Spleen (tissue), 11 donors: ENCODE measurements at regions not wholly inside any gene's neighbourhood (a gene's known extent, or its start where the extent isn't known, plus 50 kb on each side); places are given as distances from the start of the nearest gene placed in this dataset.

Experiments used
- DNase-seq: peaks from one replicate; pipeline ENCODE4 v3.0.0-alpha.2; 2020
- H3K27ac ChIP-seq, 8 donors: fragments of 200-600 bp; sonication (generic) in 7 of 8; 1 replicate in 4 of 8; 2 replicates in 4 of 8; pipeline versions ENCODE4 v1.5.0 to v1.8.0; 2016 to 2021; ENCODE audit warnings: inconsistent platforms in 4 of 8, mild to moderate bottlenecking in 4 of 8, moderate library complexity in 1 of 8
- H3K27me3 ChIP-seq, 7 donors: fragments of 200-600 bp; sonication (generic) in 6 of 7; replicated peaks in 1 of 7; 1 replicate in 4 of 7; 2 replicates in 3 of 7; pipeline versions ENCODE4 v1.5.0 to v1.8.0; 2016 to 2021; ENCODE audit warnings: inconsistent platforms in 3 of 7, mild to moderate bottlenecking in 1 of 7
- H3K36me3 ChIP-seq, 6 donors: fragments of 200-600 bp; sonication (generic) in 5 of 6; 1 replicate in 4 of 6; 2 replicates in 2 of 6; pipeline versions ENCODE4 v1.5.0 to v1.8.0; 2016 to 2021; ENCODE audit warnings: inconsistent platforms in 2 of 6
- H3K4me1 ChIP-seq, 6 donors: fragments of 200-600 bp; sonication (generic) in 5 of 6; 1 replicate in 3 of 6; 2 replicates in 3 of 6; pipeline versions ENCODE4 v1.5.0 to v1.8.0; 2016 to 2021; ENCODE audit warnings: inconsistent platforms in 3 of 6
- H3K4me3 ChIP-seq, 8 donors: fragments of 200-600 bp; sonication (generic) in 7 of 8; 1 replicate in 4 of 8; 2 replicates in 4 of 8; pipeline versions ENCODE4 v1.5.0 to v1.8.0; 2016 to 2021; ENCODE audit warnings: inconsistent platforms in 4 of 8, mild to moderate bottlenecking in 4 of 8, moderate library complexity in 2 of 8
- H3K9me3 ChIP-seq, 8 donors: fragments of 200-600 bp; sonication (generic) in 7 of 8; 1 replicate in 4 of 8; 2 replicates in 4 of 8; pipeline versions ENCODE4 v1.5.0 to v1.8.0; 2016 to 2021; ENCODE audit warnings: inconsistent platforms in 4 of 8
- POLR2A ChIP-seq, 3 donors: fragments of 450-650 bp; IDR thresholded peaks; one replicate each; pipeline ENCODE4 v1.5.1; 2017; ENCODE audit warnings: antibody characterized with exemption in 3 of 3, mild to moderate bottlenecking in 1 of 3
- POLR2AphosphoS5 ChIP-seq, 3 donors: sonication (generic); formaldehyde crosslinking; IDR thresholded peaks; one replicate each; pipeline ENCODE4 v1.5.1; 2017; ENCODE audit warnings: antibody characterized with exemption in 3 of 3
- WGBS, 5 donors: extraction: QIAGEN DNeasy Blood & Tissue Kit in 3 of 5; methylation state at CpG; one replicate each; pipeline versions ENCODE4 v1.1.5 to v1.1.7; 2013 to 2018; 5-methylcytosine and 5-hydroxymethylcytosine counted together
- intact Hi-C: fragments of 100-400 bp; cut with DNase I; formaldehyde crosslinking; loops from one replicate; pipeline ENCODE4 v1.15.0; 2023; ENCODE audit warnings: low total_unique reads
- TF ChIP-seq, protein P1 (sequence below), 11 experiments: fragments of 200-600 bp in 7 of 11; fragments of 450-650 bp in 4 of 11; sonication (generic) in 4 of 11; IDR thresholded peaks in 8 of 11; conservative IDR thresholded peaks in 3 of 11; 1 replicate in 7 of 11; 2 replicates in 4 of 11; pipeline versions ENCODE4 v1.4.0 to v1.8.0; 2016 to 2021; ENCODE audit warnings: antibody characterized with exemption in 11 of 11, inconsistent platforms in 4 of 11, mild to moderate bottlenecking in 1 of 11
- donor health status: healthy with polysubstance abuse.
- donor health status: DM: no; HTN: no; CAD: no; lungs with moderate emphysema.
- donor health status: DM: no; HTN: no; CAD: no.
- donor health status: Bipolar disorder and iron deficiency.
- donor health status: healthy.
- donor health status: DM: no; HTN: no; CAD: no.
- donor health status: DM: yes; HTN: yes; CAD: no.

DNA sequence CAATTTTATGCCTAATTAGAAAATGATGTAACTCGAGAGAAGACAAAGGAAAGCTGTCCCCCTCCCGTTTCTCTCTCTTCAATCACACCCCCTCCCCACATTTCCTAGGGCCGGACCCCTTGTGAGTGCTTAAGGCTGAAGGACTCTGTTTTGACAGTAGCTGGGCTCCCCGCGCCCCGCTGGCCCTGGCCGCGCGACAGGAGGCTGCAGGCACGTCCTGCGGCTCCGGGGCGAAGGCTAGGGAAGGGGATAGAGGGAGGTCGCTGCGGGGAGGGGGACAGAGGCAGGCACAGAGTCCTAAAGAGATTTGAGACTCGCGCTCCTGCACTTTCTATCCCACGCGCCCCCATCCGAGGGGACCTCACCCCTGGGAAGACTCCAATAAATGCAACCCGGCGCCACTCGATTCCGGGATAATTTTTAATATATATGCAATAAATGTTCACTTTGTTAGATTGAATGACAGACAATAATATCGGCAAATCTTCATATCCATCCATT is 56.2 kb upstream of the TMEM33 start:
- H3K27me3 ChIP-seq, result peaks cover 3 to 99% (median 76%) of the 10 kb centered on the region in 7 donors
- peaks cover 14 to 52% (median 30%) of the 10 kb centered on the region in 6 donors for H3K4me1 ChIP-seq
- no peak overlapping the region for H3K27ac ChIP-seq
- intact Hi-C loops, result loop anchor here (10.0 kb wide), 1 partner anchor 614 kb away; no protein-coding TSS in a partner anchor
- DNase-seq, result peak; percentile 76
- H3K4me3 ChIP-seq, result no peak overlapping the region
- H3K9me3 ChIP-seq, result no peaks in the 10 kb centered on the region
- no peaks in the 10 kb centered on the region for H3K36me3 ChIP-seq
- TF ChIP-seq POLR2A (IDR thresholded peaks at IDR 0.05) (no peak), POLR2AphosphoS5 (IDR thresholded peaks at IDR 0.05) (no peak)
- TF ChIP-seq, protein P1, sequence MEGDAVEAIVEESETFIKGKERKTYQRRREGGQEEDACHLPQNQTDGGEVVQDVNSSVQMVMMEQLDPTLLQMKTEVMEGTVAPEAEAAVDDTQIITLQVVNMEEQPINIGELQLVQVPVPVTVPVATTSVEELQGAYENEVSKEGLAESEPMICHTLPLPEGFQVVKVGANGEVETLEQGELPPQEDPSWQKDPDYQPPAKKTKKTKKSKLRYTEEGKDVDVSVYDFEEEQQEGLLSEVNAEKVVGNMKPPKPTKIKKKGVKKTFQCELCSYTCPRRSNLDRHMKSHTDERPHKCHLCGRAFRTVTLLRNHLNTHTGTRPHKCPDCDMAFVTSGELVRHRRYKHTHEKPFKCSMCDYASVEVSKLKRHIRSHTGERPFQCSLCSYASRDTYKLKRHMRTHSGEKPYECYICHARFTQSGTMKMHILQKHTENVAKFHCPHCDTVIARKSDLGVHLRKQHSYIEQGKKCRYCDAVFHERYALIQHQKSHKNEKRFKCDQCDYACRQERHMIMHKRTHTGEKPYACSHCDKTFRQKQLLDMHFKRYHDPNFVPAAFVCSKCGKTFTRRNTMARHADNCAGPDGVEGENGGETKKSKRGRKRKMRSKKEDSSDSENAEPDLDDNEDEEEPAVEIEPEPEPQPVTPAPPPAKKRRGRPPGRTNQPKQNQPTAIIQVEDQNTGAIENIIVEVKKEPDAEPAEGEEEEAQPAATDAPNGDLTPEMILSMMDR (IDR thresholded peaks at IDR 0.05 in 8 of 11, conservative IDR thresholded peaks at IDR 0.05 in 3 of 11), result no peak
- 7 to 22% (median 14%) methylated on average over 22 to 25 of the region's 25 CpGs for WGBS, 5 donors

DNA sequence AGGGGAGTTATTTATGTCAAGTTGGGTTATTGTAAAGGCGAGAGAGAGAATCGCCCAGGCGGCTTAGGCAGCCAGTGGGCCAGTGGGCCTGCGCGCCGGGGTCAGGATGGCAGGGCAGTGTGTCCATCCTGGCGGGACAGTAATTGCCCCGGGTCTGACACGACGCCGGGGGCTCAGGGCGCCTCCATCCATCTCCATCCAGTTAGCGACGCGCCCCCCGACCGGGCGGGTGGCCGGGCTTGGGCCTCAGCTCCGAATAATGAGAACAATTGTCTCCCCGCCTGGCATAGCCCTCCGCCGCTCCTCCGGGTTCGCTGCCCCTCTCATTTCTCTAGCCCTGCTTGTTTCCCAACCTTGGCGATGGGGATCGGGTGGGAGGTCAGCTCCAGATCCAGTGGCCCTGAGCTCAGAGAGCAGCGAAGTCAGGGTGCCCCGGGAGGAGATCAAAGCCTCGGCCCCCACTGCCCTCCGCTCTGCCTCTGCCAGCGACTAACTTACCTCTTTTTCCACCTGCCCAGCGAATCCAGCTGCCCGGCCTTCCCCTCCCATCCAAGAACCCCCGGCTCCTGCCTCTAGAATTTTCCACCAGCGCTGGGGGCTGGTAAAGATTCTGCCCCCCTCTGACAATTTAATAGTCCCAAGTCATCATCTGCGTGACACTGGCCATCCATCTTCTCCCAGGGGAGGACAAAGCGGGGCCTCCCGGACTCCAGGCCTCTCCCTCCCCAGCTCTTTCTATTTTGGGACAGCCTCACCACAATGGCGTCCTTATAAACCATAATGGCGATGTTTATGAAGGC is 56.9 kb upstream of the TMEM33 start:
- H3K9me3 ChIP-seq, result no peaks in the 10 kb centered on the region
- TF ChIP-seq, protein P1 (IDR thresholded peaks at IDR 0.05 in 8 of 11, conservative IDR thresholded peaks at IDR 0.05 in 3 of 11), result no peak
- TF ChIP-seq POLR2AphosphoS5 (IDR thresholded peaks at IDR 0.05) (no peak), POLR2A (IDR thresholded peaks at IDR 0.05) (no peak)
- DNase-seq, result peak; percentile 62
- H3K4me3 ChIP-seq, result no peak overlapping the region
- 14 to 35% (median 21%) methylated on average over 31 to 41 of the region's 41 CpGs for WGBS, 5 donors
- H3K4me1 ChIP-seq, result peaks cover 14 to 54% (median 30%) of the 10 kb centered on the region in 6 donors
- no peaks in the 10 kb centered on the region for H3K36me3 ChIP-seq
- peaks cover 3 to 100% (median 83%) of the 10 kb centered on the region in 7 donors for H3K27me3 ChIP-seq
- H3K27ac ChIP-seq, result no peak overlapping the region
- intact Hi-C loops, result loop anchor here (10.0 kb wide), 1 partner anchor 614 kb away; no protein-coding TSS in a partner anchor

DNA sequence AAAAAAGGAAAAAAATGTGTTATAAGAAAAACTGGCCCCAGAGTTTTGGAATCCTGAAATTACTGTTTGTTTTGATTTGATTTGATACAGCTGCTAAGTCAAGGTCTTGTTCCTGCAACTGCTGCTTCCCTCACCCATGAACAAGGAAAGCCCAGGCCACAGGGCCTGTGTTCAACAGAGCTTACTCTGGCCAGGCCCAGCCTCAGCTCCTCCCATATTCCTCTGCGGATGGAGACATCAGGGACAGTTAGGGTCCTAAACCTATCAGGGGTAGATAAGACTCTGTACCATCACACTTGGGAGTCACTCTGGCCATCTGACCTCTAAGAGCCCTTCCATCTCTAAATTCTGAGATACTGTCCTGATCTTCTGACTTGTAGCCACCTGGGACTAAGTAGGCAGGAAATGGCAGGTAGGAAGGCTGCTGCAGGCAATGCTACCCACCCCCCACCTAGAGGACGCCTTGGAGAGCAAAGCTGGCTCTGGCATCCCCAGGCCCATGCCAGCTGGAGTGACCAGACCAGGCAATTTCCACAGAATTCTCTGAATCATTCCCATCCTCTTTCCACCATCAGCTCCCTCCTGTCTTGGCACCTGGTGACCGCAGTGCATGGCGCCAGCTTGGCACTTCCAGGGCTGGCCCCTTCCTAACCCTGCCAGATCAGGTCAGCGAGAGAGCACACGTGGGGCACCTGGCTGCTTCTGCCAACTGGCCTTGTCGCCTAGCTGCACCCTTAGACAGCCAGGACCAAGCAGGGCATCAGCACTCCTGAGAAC is 58.0 kb upstream of the TMEM33 start:
- Histone ChIP-seq H3K4me3 (no peak overlapping the region), H3K4me1 (peaks cover 9 to 46% (median 23%) of the 10 kb centered on the region in 6 donors), H3K9me3 (no peaks in the 10 kb centered on the region), H3K27me3 (peaks cover 2 to 100% (median 91%) of the 10 kb centered on the region in 7 donors), H3K36me3 (no peaks in the 10 kb centered on the region), H3K27ac (no peak overlapping the region)
- TF ChIP-seq POLR2A (IDR thresholded peaks at IDR 0.05), result no peak
- no peak for TF ChIP-seq POLR2AphosphoS5 (IDR thresholded peaks at IDR 0.05)
- TF ChIP-seq, protein P1 (IDR thresholded peaks at IDR 0.05 in 8 of 11, conservative IDR thresholded peaks at IDR 0.05 in 3 of 11), result no peak
- WGBS, 5 donors, result 54 to 87% (median 69%) methylated on average over 7 of the region's 7 CpGs
- DNase-seq, result peak; percentile 39
- intact Hi-C loops, result loop anchor here (10.0 kb wide), 1 partner anchor 612 kb away; no protein-coding TSS in a partner anchor
